Liver (tissue), 8 donors: ENCODE measurements at regions not wholly inside any gene's neighbourhood (a gene's known extent, or its start where the extent isn't known, plus 50 kb on each side); places are given as distances from the start of the nearest gene placed in this dataset.

Experiments used
- DNase-seq: peaks from one replicate; pipeline ENCODE4 v3.0.0-alpha.2; 2017; ENCODE audit warnings: low spot score
- H3K27ac ChIP-seq, 2 donors: one replicate each; pipeline ENCODE4 v1.7.0; 2013; ENCODE audit warnings: inconsistent platforms in 2 of 2, low read length in 2 of 2, control low read depth in 1 of 2, low read depth in 1 of 2, mild to moderate bottlenecking in 1 of 2
- H3K27me3 ChIP-seq, 4 donors: one replicate each; pipeline versions ENCODE4 v1.6.1 to v1.7.0; 2013; ENCODE audit warnings: low read length in 3 of 4, inconsistent platforms in 1 of 4, mild to moderate bottlenecking in 1 of 4, moderate library complexity in 1 of 4; ENCODE audit not compliant: control insufficient read depth in 4 of 4, insufficient read depth in 4 of 4
- H3K36me3 ChIP-seq, 4 donors: one replicate each; pipeline versions ENCODE4 v1.6.1 to v1.7.0; 2013; ENCODE audit warnings: low read length in 3 of 4, mild to moderate bottlenecking in 3 of 4, low read depth in 1 of 4, moderate library complexity in 1 of 4; ENCODE audit not compliant: control insufficient read depth in 4 of 4, insufficient read depth in 3 of 4
- H3K4me1 ChIP-seq, 4 donors: one replicate each; pipeline versions ENCODE4 v1.6.1 to v1.7.0; 2013; ENCODE audit warnings: low read length in 3 of 4, mild to moderate bottlenecking in 3 of 4, moderate library complexity in 1 of 4; ENCODE audit not compliant: control insufficient read depth in 4 of 4, insufficient read depth in 4 of 4
- H3K4me3 ChIP-seq, 3 donors: one replicate each; pipeline versions ENCODE4 v1.6.1 to v1.7.0; 2013; ENCODE audit warnings: low read length in 3 of 3, control low read depth in 1 of 3, low read depth in 1 of 3, mild to moderate bottlenecking in 1 of 3
- H3K9ac ChIP-seq, 2 donors: one replicate each; pipeline ENCODE4 v1.7.0; 2013; ENCODE audit warnings: low read length in 2 of 2, mild to moderate bottlenecking in 2 of 2, moderate library complexity in 2 of 2, control low read depth in 1 of 2, low read depth in 1 of 2
- H3K9me3 ChIP-seq, 4 donors: one replicate each; pipeline versions ENCODE4 v1.6.1 to v1.7.0; 2013; ENCODE audit warnings: low read length in 3 of 4; ENCODE audit not compliant: control insufficient read depth in 4 of 4
- GABPA ChIP-seq, 2 donors: IDR thresholded peaks in 1 of 2; conservative IDR thresholded peaks in 1 of 2; 2 replicates each; pipeline ENCODE4 v1.6.1; 2016; ENCODE audit warnings: antibody characterized with exemption in 2 of 2, mild to moderate bottlenecking in 1 of 2, moderate library complexity in 1 of 2
- HNF4A ChIP-seq, 2 donors: conservative IDR thresholded peaks; 2 replicates each; pipeline ENCODE4 v1.6.1; 2016; ENCODE audit warnings: antibody characterized with exemption in 2 of 2, mild to moderate bottlenecking in 2 of 2
- NR2F2 ChIP-seq: IDR thresholded peaks from 2 replicates; pipeline ENCODE4 v1.6.1; 2016; ENCODE audit warnings: antibody characterized with exemption
- RXRA ChIP-seq, 2 donors: IDR thresholded peaks; 2 replicates each; pipeline ENCODE4 v1.6.1; 2017 to 2018; ENCODE audit warnings: antibody characterized with exemption in 2 of 2, mild to moderate bottlenecking in 1 of 2
- SP1 ChIP-seq: IDR thresholded peaks from 2 replicates; pipeline ENCODE4 v1.6.1; 2018; ENCODE audit warnings: antibody characterized with exemption, mild to moderate bottlenecking
- TAF1 ChIP-seq: conservative IDR thresholded peaks from 2 replicates; pipeline ENCODE4 v1.6.1; 2016; ENCODE audit warnings: antibody characterized with exemption, mild to moderate bottlenecking
- WGBS: extraction: QIAGEN DNeasy Blood & Tissue Kit; methylation state at CpG from one replicate; pipeline ENCODE4 v1.1.7; 2013; 5-methylcytosine and 5-hydroxymethylcytosine counted together
- TF ChIP-seq, protein P1 (sequence below): IDR thresholded peaks from 2 replicates; pipeline ENCODE4 v1.6.1; 2016; ENCODE audit warnings: antibody characterized with exemption
- TF ChIP-seq, protein P2 (sequence below): IDR thresholded peaks from 2 replicates; pipeline ENCODE4 v1.6.1; 2016; ENCODE audit warnings: antibody characterized with exemption, mild to moderate bottlenecking
- TF ChIP-seq, protein P3 (sequence below): IDR thresholded peaks from 2 replicates; pipeline ENCODE4 v1.6.1; 2016; ENCODE audit warnings: antibody characterized with exemption
- TF ChIP-seq, protein P4 (sequence below): fragments of 150-350 bp; IDR thresholded peaks from 2 replicates; pipeline ENCODE4 v1.5.1; 2017; ENCODE audit warnings: improper control_type of control experiment, low read depth, low read length; ENCODE audit not compliant: missing input control
- donor health status: healthy.
- donor health status: healthy.
- donor health status: healthy.
- donor health status: healthy.
- donor health status: healthy.

DNA sequence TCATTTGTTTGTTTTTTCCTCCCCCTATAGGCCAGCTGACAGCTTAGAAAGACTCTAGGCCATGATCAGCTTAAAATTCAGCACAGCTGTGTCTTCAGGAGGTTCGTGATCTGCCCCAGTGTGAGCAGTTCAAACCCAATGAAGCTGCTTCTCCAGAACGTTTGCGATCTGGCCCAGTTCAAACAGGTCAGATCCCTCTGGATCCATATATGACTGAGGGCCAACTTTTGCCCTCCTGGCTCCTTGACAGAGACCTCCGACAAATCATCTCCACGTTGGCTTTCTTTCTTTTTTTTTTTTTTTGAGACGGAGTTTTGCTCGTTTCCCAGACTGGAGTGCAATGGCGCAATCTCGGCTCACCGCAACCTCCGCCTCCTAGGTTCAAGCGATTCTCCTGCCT is 50.2 kb upstream of the ATF7IP2 start:
- WGBS, result 47% methylated on average over 12 of the region's 12 CpGs
- Histone ChIP-seq H3K27ac (peak overlapping the region; percentile 25 to 32), H3K27me3 (no peaks in the 10 kb centered on the region), H3K9me3 (peaks cover 0 to 9% (median 3%) of the 10 kb centered on the region in 4 donors), H3K9ac (no peak overlapping the region), H3K36me3 (no peaks in the 10 kb centered on the region), H3K4me3 (no peak overlapping the region), H3K4me1 (peaks cover 5 to 35% (median 25%) of the 10 kb centered on the region in 4 donors)
- no peak for DNase-seq
- no peak for TF ChIP-seq NR2F2
- TF ChIP-seq, protein P1, sequence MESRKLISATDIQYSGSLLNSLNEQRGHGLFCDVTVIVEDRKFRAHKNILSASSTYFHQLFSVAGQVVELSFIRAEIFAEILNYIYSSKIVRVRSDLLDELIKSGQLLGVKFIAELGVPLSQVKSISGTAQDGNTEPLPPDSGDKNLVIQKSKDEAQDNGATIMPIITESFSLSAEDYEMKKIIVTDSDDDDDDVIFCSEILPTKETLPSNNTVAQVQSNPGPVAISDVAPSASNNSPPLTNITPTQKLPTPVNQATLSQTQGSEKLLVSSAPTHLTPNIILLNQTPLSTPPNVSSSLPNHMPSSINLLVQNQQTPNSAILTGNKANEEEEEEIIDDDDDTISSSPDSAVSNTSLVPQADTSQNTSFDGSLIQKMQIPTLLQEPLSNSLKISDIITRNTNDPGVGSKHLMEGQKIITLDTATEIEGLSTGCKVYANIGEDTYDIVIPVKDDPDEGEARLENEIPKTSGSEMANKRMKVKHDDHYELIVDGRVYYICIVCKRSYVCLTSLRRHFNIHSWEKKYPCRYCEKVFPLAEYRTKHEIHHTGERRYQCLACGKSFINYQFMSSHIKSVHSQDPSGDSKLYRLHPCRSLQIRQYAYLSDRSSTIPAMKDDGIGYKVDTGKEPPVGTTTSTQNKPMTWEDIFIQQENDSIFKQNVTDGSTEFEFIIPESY, result no peak
- TF ChIP-seq RXRA (IDR thresholded peaks at IDR 0.05), result peak in 1 of 2 donors; percentile 31
- no peak for TF ChIP-seq TAF1
- TF ChIP-seq, protein P2, sequence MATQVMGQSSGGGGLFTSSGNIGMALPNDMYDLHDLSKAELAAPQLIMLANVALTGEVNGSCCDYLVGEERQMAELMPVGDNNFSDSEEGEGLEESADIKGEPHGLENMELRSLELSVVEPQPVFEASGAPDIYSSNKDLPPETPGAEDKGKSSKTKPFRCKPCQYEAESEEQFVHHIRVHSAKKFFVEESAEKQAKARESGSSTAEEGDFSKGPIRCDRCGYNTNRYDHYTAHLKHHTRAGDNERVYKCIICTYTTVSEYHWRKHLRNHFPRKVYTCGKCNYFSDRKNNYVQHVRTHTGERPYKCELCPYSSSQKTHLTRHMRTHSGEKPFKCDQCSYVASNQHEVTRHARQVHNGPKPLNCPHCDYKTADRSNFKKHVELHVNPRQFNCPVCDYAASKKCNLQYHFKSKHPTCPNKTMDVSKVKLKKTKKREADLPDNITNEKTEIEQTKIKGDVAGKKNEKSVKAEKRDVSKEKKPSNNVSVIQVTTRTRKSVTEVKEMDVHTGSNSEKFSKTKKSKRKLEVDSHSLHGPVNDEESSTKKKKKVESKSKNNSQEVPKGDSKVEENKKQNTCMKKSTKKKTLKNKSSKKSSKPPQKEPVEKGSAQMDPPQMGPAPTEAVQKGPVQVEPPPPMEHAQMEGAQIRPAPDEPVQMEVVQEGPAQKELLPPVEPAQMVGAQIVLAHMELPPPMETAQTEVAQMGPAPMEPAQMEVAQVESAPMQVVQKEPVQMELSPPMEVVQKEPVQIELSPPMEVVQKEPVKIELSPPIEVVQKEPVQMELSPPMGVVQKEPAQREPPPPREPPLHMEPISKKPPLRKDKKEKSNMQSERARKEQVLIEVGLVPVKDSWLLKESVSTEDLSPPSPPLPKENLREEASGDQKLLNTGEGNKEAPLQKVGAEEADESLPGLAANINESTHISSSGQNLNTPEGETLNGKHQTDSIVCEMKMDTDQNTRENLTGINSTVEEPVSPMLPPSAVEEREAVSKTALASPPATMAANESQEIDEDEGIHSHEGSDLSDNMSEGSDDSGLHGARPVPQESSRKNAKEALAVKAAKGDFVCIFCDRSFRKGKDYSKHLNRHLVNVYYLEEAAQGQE, result no peak
- TF ChIP-seq GABPA (IDR thresholded peaks at IDR 0.05 in 1 of 2, conservative IDR thresholded peaks at IDR 0.05 in 1 of 2), result no peak
- TF ChIP-seq, protein P3, sequence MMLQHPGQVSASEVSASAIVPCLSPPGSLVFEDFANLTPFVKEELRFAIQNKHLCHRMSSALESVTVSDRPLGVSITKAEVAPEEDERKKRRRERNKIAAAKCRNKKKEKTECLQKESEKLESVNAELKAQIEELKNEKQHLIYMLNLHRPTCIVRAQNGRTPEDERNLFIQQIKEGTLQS, result no peak
- TF ChIP-seq, protein P4, sequence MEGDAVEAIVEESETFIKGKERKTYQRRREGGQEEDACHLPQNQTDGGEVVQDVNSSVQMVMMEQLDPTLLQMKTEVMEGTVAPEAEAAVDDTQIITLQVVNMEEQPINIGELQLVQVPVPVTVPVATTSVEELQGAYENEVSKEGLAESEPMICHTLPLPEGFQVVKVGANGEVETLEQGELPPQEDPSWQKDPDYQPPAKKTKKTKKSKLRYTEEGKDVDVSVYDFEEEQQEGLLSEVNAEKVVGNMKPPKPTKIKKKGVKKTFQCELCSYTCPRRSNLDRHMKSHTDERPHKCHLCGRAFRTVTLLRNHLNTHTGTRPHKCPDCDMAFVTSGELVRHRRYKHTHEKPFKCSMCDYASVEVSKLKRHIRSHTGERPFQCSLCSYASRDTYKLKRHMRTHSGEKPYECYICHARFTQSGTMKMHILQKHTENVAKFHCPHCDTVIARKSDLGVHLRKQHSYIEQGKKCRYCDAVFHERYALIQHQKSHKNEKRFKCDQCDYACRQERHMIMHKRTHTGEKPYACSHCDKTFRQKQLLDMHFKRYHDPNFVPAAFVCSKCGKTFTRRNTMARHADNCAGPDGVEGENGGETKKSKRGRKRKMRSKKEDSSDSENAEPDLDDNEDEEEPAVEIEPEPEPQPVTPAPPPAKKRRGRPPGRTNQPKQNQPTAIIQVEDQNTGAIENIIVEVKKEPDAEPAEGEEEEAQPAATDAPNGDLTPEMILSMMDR, result no peak
- TF ChIP-seq SP1, result peak; percentile 11
- TF ChIP-seq HNF4A (conservative IDR thresholded peaks at IDR 0.05), result peak in 1 of 2 donors; percentile 20
